Smooth muscle cell (in vitro differentiated cells): ENCODE measurements at regions not wholly inside any gene's neighbourhood (a gene's known extent, or its start where the extent isn't known, plus 50 kb on each side); places are given as distances from the start of the nearest gene placed in this dataset.

Source experiments
- DNase-seq: peaks from one replicate; lab custom pipeline; 2025; ENCODE audit not compliant: unreplicated experiment; lab: John Stamatoyannopoulos, UW
- H2AFZ ChIP-seq: fragments of 200-600 bp; sonication (generic); 2 replicates; pipeline ENCODE4 v1.6.0; 2016; ENCODE audit warnings: antibody characterized with exemption, low read depth, mild to moderate bottlenecking
- H3F3A ChIP-seq: fragments of 200-600 bp; sonication (generic); 2 replicates; pipeline ENCODE4 v1.6.0; 2017; ENCODE audit warnings: antibody characterized with exemption, low read depth
- H3K27ac ChIP-seq: fragments of 200-600 bp; sonication (generic); 2 replicates; pipeline ENCODE4 v1.5.1; 2016; ENCODE audit warnings: low read depth, mild to moderate bottlenecking
- H3K27me3 ChIP-seq: fragments of 200-600 bp; sonication (generic); 2 replicates; pipeline ENCODE4 v1.6.1; 2016; ENCODE audit warnings: low read depth, mild to moderate bottlenecking
- H3K36me3 ChIP-seq: fragments of 200-600 bp; sonication (generic); 2 replicates; pipeline ENCODE4 v1.5.1; 2016; ENCODE audit warnings: low read depth
- H3K4me1 ChIP-seq: fragments of 200-600 bp; sonication (generic); 2 replicates; pipeline ENCODE4 v1.5.1; 2016; ENCODE audit warnings: low read depth
- H3K4me2 ChIP-seq: fragments of 200-600 bp; sonication (generic); 2 replicates; pipeline ENCODE4 v1.6.0; 2016; ENCODE audit warnings: mild to moderate bottlenecking
- H3K4me3 ChIP-seq: fragments of 200-600 bp; sonication (generic); 2 replicates; pipeline ENCODE4 v1.5.1; 2016; ENCODE audit warnings: mild to moderate bottlenecking
- H3K79me2 ChIP-seq: fragments of 200-600 bp; sonication (generic); 2 replicates; pipeline ENCODE4 v1.6.0; 2016; ENCODE audit warnings: low read depth, mild to moderate bottlenecking
- H3K9ac ChIP-seq: fragments of 200-600 bp; sonication (generic); 2 replicates; pipeline ENCODE4 v1.6.0; 2016; ENCODE audit warnings: low read depth
- H3K9me3 ChIP-seq: fragments of 200-600 bp; sonication (generic); replicated peaks from 2 replicates; pipeline ENCODE4 v1.5.1; 2016; ENCODE audit warnings: low read depth
- H4K20me1 ChIP-seq: fragments of 200-600 bp; sonication (generic); 2 replicates; pipeline ENCODE4 v1.6.0; 2016; ENCODE audit warnings: low read depth
- CTCF ChIP-seq: fragments of 200-600 bp; sonication (generic); IDR thresholded peaks from 2 replicates; pipeline ENCODE4 v1.5.1; 2017; ENCODE audit warnings: borderline replicate concordance, mild to moderate bottlenecking, antibody characterized with exemption; ENCODE audit not compliant: insufficient read depth, poor library complexity, severe bottlenecking
- WGBS: methylation state at CpG from one replicate; pipeline ENCODE4 v1.1.7; 2016; ENCODE audit warnings: low lambda C conversion rate; 5-methylcytosine and 5-hydroxymethylcytosine counted together

GRCh38 chr4:136002316-136002715, 1530.0 kb downstream of the PCDH18 start:
- Histone ChIP-seq H3K4me3 (no peak overlapping the region), H3K27ac (no peak overlapping the region), H3K27me3 (no peaks in the 10 kb centered on the region), H3K4me2 (no peak overlapping the region), H3K36me3 (no peaks in the 10 kb centered on the region), H3K79me2 (no peaks in the 10 kb centered on the region), H3F3A (no peaks in the 10 kb centered on the region), H3K4me1 (no peaks in the 10 kb centered on the region), H2AFZ (no peak overlapping the region), H3K9ac (no peak overlapping the region), H3K9me3 (no peaks in the 10 kb centered on the region), H4K20me1 (no peaks in the 10 kb centered on the region)
- no peak for DNase-seq
- 96% methylated on average over 1 of the region's 1 CpG for WGBS
- TF ChIP-seq CTCF: no peak

GRCh38 chr4:136001791-136002190, 1530.5 kb downstream of the PCDH18 start:
- H3K9me3 ChIP-seq: no peaks in the 10 kb centered on the region
- WGBS: 84% methylated on average over 2 of the region's 2 CpGs
- H3K4me3 ChIP-seq: no peak overlapping the region
- no peaks in the 10 kb centered on the region for H3K4me1 ChIP-seq
- H3K36me3 ChIP-seq: no peaks in the 10 kb centered on the region
- no peaks in the 10 kb centered on the region for H3F3A ChIP-seq
- H3K79me2 ChIP-seq: no peaks in the 10 kb centered on the region
- DNase-seq: no peak
- H3K27ac ChIP-seq: no peak overlapping the region
- H3K9ac ChIP-seq: no peak overlapping the region
- H4K20me1 ChIP-seq: no peaks in the 10 kb centered on the region
- H2AFZ ChIP-seq: no peak overlapping the region
- TF ChIP-seq CTCF: no peak
- no peak overlapping the region for H3K4me2 ChIP-seq
- H3K27me3 ChIP-seq: no peaks in the 10 kb centered on the region

GRCh38 chr4:136000246-136000645, 1532.0 kb downstream of the PCDH18 start:
- no peak overlapping the region for H2AFZ ChIP-seq
- no peak overlapping the region for H3K4me3 ChIP-seq

More at GRCh38 chr4:136000246-136000645, 1532.0 kb downstream of the PCDH18 start:
- Histone ChIP-seq H3K27me3 (no peaks in the 10 kb centered on the region), H3K79me2 (no peaks in the 10 kb centered on the region), H3K4me1 (no peaks in the 10 kb centered on the region), H3F3A (no peaks in the 10 kb centered on the region), H3K4me2 (no peak overlapping the region), H4K20me1 (no peaks in the 10 kb centered on the region), H3K36me3 (no peaks in the 10 kb centered on the region), H3K27ac (no peak overlapping the region), H3K9ac (no peak overlapping the region), H3K9me3 (no peaks in the 10 kb centered on the region)
- no peak for TF ChIP-seq CTCF
- 74% methylated on average over 1 of the region's 1 CpG for WGBS
- DNase-seq: no peak
